Neural cell (in vitro differentiated cells): ENCODE measurements at regions not wholly inside any gene's neighbourhood (a gene's known extent, or its start where the extent isn't known, plus 50 kb on each side); places are given as distances from the start of the nearest gene placed in this dataset.

Experiments used
- H2AFZ ChIP-seq: fragments of 200-600, 300-800 bp; sonication (generic), shearing (Covaris generic); 2 replicates; pipeline ENCODE4 v1.6.0; 2014; ENCODE audit warnings: low read depth, mild to moderate bottlenecking, antibody characterized with exemption, low read length, moderate library complexity
- H3F3A ChIP-seq: fragments of 200-600 bp; shearing (Covaris generic); 2 replicates; pipeline ENCODE4 v1.6.1; 2016; ENCODE audit warnings: mild to moderate bottlenecking, moderate library complexity, mixed read lengths, antibody characterized with exemption, low read length; ENCODE audit not compliant: insufficient read depth, poor library complexity, severe bottlenecking
- H3K27ac ChIP-seq: fragments of 200-600, 300-800 bp; sonication (generic), shearing (Covaris generic); 2 replicates; pipeline ENCODE4 v1.5.1; 2014; ENCODE audit warnings: mild to moderate bottlenecking, low read length, moderate library complexity
- H3K27me3 ChIP-seq: fragments of 300-800, 200-600 bp; sonication (generic), shearing (Covaris generic); 2 replicates; pipeline ENCODE4 v1.6.0; 2014; ENCODE audit warnings: mild to moderate bottlenecking, low read depth, low read length, moderate library complexity; ENCODE audit not compliant: insufficient read depth
- H3K36me3 ChIP-seq: fragments of 300-800, 200-600 bp; sonication (generic), shearing (Covaris generic); 2 replicates; pipeline ENCODE4 v1.5.1; 2014; ENCODE audit warnings: mild to moderate bottlenecking, antibody characterized with exemption, low read length, moderate library complexity; ENCODE audit not compliant: insufficient read depth
- H3K4me2 ChIP-seq: fragments of 300-800, 200-600 bp; sonication (generic), shearing (Covaris generic); 2 replicates; pipeline ENCODE4 v1.6.0; 2014; ENCODE audit warnings: mild to moderate bottlenecking, low read length
- H3K4me3 ChIP-seq: fragments of 300-800, 200-600 bp; sonication (generic), shearing (Covaris generic); 2 replicates; pipeline ENCODE4 v1.5.1; 2014; ENCODE audit warnings: mild to moderate bottlenecking, low read length, moderate library complexity
- H3K79me2 ChIP-seq: fragments of 200-600 bp; shearing (Covaris generic); replicated peaks from 2 replicates; pipeline ENCODE4 v1.6.0; 2014; ENCODE audit warnings: mild to moderate bottlenecking, low read length, moderate library complexity; ENCODE audit not compliant: insufficient read depth
- H3K9ac ChIP-seq: fragments of 300-800, 200-600 bp; sonication (generic), shearing (Covaris generic); 2 replicates; pipeline ENCODE4 v1.6.1; 2016; ENCODE audit warnings: mild to moderate bottlenecking, low read length, mixed read lengths
- H3K9me2 ChIP-seq: fragments of 200-600 bp; shearing (Covaris generic); 2 replicates; pipeline ENCODE4 v1.6.1; 2016; ENCODE audit warnings: mild to moderate bottlenecking, low read length, mixed read lengths; ENCODE audit not compliant: insufficient read depth
- H3K9me3 ChIP-seq: fragments of 200-600, 300-800 bp; sonication (generic), shearing (Covaris generic); 2 replicates; pipeline ENCODE4 v1.6.1; 2016; ENCODE audit warnings: mild to moderate bottlenecking, mixed run types, low read length, moderate library complexity, mixed read lengths
- H4K20me1 ChIP-seq: fragments of 200-600 bp; shearing (Covaris generic); 2 replicates; pipeline ENCODE4 v1.6.1; 2016; ENCODE audit warnings: mild to moderate bottlenecking, mixed run types; ENCODE audit not compliant: insufficient read depth
- EP300 ChIP-seq: fragments of 450-650 bp; conservative IDR thresholded peaks from 2 replicates; pipeline ENCODE4 v1.6.1; 2014; ENCODE audit warnings: antibody characterized with exemption, mild to moderate bottlenecking, moderate library complexity; ENCODE audit not compliant: poor library complexity, severe bottlenecking
- EZH2 ChIP-seq: fragments of 200-600, 300-800 bp; shearing (Covaris generic), sonication (generic); IDR thresholded peaks from 2 replicates; pipeline ENCODE4 v1.6.1; 2014; ENCODE audit warnings: antibody characterized with exemption, low read length, borderline replicate concordance, mild to moderate bottlenecking; ENCODE audit not compliant: insufficient read depth, poor library complexity, severe bottlenecking
- MXI1 ChIP-seq: fragments of 450-650 bp; conservative IDR thresholded peaks from 2 replicates; pipeline ENCODE4 v1.6.1; 2014; ENCODE audit warnings: antibody characterized with exemption, mild to moderate bottlenecking; ENCODE audit not compliant: poor library complexity, severe bottlenecking
- POLR2AphosphoS5 ChIP-seq: IDR thresholded peaks from 2 replicates; pipeline ENCODE4 v1.6.1; 2012
- RAD21 ChIP-seq: fragments of 450-650 bp; conservative IDR thresholded peaks from 2 replicates; pipeline ENCODE4 v1.6.1; 2014; ENCODE audit warnings: antibody characterized with exemption, mild to moderate bottlenecking, moderate library complexity
- SMC3 ChIP-seq: fragments of 450-650 bp; conservative IDR thresholded peaks from 2 replicates; pipeline ENCODE4 v1.6.1; 2014; ENCODE audit warnings: antibody characterized with exemption, mild to moderate bottlenecking, moderate library complexity; ENCODE audit not compliant: poor library complexity
- TAF1 ChIP-seq: IDR thresholded peaks from 2 replicates; pipeline ENCODE4 v1.6.1; 2012; ENCODE audit warnings: low read depth
- TF ChIP-seq, protein P1 (sequence below): IDR thresholded peaks from 2 replicates; pipeline ENCODE4 v1.6.1; 2012; ENCODE audit warnings: borderline replicate concordance
- TF ChIP-seq, protein P2 (sequence below): fragments of 450-650 bp; IDR thresholded peaks from 2 replicates; pipeline ENCODE4 v1.5.1; 2014; ENCODE audit warnings: antibody characterized with exemption, mild to moderate bottlenecking, moderate library complexity; ENCODE audit not compliant: poor library complexity, severe bottlenecking

- Histone ChIP-seq H3K79me2 (no peaks in the 10 kb centered on the region), H3K4me3 (no peak overlapping the region), H2AFZ (no peak overlapping the region), H4K20me1 (no peaks in the 10 kb centered on the region), H3K27me3 (no peaks in the 10 kb centered on the region), H3K4me2 (no peak overlapping the region), H3K9me3 (no peaks in the 10 kb centered on the region), H3K27ac (no peak overlapping the region), H3K9ac (no peak overlapping the region), H3F3A (no peaks in the 10 kb centered on the region), H3K36me3 (no peaks in the 10 kb centered on the region), H3K9me2 (no peaks in the 10 kb centered on the region)
- TF ChIP-seq SMC3 (no peak), TAF1 (no peak), MXI1 (no peak), EP300 (no peak), RAD21 (no peak), POLR2AphosphoS5 (no peak), EZH2 (no peak)
- TF ChIP-seq, protein P1, sequence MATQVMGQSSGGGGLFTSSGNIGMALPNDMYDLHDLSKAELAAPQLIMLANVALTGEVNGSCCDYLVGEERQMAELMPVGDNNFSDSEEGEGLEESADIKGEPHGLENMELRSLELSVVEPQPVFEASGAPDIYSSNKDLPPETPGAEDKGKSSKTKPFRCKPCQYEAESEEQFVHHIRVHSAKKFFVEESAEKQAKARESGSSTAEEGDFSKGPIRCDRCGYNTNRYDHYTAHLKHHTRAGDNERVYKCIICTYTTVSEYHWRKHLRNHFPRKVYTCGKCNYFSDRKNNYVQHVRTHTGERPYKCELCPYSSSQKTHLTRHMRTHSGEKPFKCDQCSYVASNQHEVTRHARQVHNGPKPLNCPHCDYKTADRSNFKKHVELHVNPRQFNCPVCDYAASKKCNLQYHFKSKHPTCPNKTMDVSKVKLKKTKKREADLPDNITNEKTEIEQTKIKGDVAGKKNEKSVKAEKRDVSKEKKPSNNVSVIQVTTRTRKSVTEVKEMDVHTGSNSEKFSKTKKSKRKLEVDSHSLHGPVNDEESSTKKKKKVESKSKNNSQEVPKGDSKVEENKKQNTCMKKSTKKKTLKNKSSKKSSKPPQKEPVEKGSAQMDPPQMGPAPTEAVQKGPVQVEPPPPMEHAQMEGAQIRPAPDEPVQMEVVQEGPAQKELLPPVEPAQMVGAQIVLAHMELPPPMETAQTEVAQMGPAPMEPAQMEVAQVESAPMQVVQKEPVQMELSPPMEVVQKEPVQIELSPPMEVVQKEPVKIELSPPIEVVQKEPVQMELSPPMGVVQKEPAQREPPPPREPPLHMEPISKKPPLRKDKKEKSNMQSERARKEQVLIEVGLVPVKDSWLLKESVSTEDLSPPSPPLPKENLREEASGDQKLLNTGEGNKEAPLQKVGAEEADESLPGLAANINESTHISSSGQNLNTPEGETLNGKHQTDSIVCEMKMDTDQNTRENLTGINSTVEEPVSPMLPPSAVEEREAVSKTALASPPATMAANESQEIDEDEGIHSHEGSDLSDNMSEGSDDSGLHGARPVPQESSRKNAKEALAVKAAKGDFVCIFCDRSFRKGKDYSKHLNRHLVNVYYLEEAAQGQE = no peak
- TF ChIP-seq, protein P2, sequence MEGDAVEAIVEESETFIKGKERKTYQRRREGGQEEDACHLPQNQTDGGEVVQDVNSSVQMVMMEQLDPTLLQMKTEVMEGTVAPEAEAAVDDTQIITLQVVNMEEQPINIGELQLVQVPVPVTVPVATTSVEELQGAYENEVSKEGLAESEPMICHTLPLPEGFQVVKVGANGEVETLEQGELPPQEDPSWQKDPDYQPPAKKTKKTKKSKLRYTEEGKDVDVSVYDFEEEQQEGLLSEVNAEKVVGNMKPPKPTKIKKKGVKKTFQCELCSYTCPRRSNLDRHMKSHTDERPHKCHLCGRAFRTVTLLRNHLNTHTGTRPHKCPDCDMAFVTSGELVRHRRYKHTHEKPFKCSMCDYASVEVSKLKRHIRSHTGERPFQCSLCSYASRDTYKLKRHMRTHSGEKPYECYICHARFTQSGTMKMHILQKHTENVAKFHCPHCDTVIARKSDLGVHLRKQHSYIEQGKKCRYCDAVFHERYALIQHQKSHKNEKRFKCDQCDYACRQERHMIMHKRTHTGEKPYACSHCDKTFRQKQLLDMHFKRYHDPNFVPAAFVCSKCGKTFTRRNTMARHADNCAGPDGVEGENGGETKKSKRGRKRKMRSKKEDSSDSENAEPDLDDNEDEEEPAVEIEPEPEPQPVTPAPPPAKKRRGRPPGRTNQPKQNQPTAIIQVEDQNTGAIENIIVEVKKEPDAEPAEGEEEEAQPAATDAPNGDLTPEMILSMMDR = no peak
These were observed 83.2 kb downstream of the DHRS2 start for GRCh38 chr14:23719225-23719985.

- H3K9ac ChIP-seq = no peak overlapping the region
- no peaks in the 10 kb centered on the region for H3F3A ChIP-seq
- TF ChIP-seq, protein P2 = no peak
- TF ChIP-seq TAF1 (no peak), POLR2AphosphoS5 (no peak), EZH2 (no peak), SMC3 (no peak), EP300 (no peak), RAD21 (no peak)
- TF ChIP-seq, protein P1 = no peak
- no peaks in the 10 kb centered on the region for H3K36me3 ChIP-seq
- no peaks in the 10 kb centered on the region for H3K27me3 ChIP-seq
- no peaks in the 10 kb centered on the region for H3K9me3 ChIP-seq
- no peak overlapping the region for H3K27ac ChIP-seq
- H3K9me2 ChIP-seq = no peaks in the 10 kb centered on the region
- no peak overlapping the region for H3K4me2 ChIP-seq
- no peak overlapping the region for H3K4me3 ChIP-seq
- H3K79me2 ChIP-seq = no peaks in the 10 kb centered on the region
- H4K20me1 ChIP-seq = no peaks in the 10 kb centered on the region
- H2AFZ ChIP-seq = no peak overlapping the region
These were observed 86.5 kb downstream of the DHRS2 start for GRCh38 chr14:23722675-23723074.
